HL-60 (cell line): ENCODE measurements at regions not wholly inside any gene's neighbourhood (a gene's known extent, or its start where the extent isn't known, plus 50 kb on each side); places are given as distances from the start of the nearest gene placed in this dataset.

Source experiments
- DNase-seq, 2 experiments: peaks; one replicate each; pipeline ENCODE4 v3.0.0-alpha.2; 2010 to 2020; ENCODE audit warnings: low read depth in 1 of 2, low spot score in 1 of 2
- H3K27ac ChIP-seq: fragments of 250-450 bp; sonication (Bioruptor Pico); replicated peaks from 2 replicates; pipeline ENCODE4 v1.5.1; 2020; ENCODE audit warnings: mild to moderate bottlenecking, moderate library complexity
- H3K27me3 ChIP-seq: fragments of 250-450 bp; sonication (Bioruptor Pico); 2 replicates; pipeline ENCODE4 v1.5.1; 2021; ENCODE audit warnings: mild to moderate bottlenecking, moderate library complexity; ENCODE audit not compliant: insufficient read depth, poor library complexity, severe bottlenecking
- H3K4me3 ChIP-seq: replicated peaks from 2 replicates; pipeline ENCODE4 v1.5.1; 2011; ENCODE audit warnings: mild to moderate bottlenecking, control low read depth, low read length; ENCODE audit not compliant: insufficient read depth
- GABPA ChIP-seq: IDR thresholded peaks from 2 replicates; pipeline ENCODE4 v1.6.1; 2012; ENCODE audit warnings: low read depth
- POLR2AphosphoS5 ChIP-seq: IDR thresholded peaks from 2 replicates; pipeline ENCODE4 v1.6.1; 2012; ENCODE audit warnings: low read depth
- SPI1 ChIP-seq: IDR thresholded peaks from 2 replicates; pipeline ENCODE4 v1.6.1; 2012; ENCODE audit warnings: low read depth, mild to moderate bottlenecking, borderline replicate concordance
- TF ChIP-seq, protein P1 (sequence below): IDR thresholded peaks from 2 replicates; pipeline ENCODE4 v1.6.1; 2012; ENCODE audit warnings: low read depth; ENCODE audit not compliant: insufficient replicate concordance
- TF ChIP-seq, protein P2 (sequence below): IDR thresholded peaks from one replicate; pipeline ENCODE4 v1.5.1; 2011; ENCODE audit warnings: low read length, control low read depth, inconsistent platforms; ENCODE audit not compliant: insufficient read depth

DNA sequence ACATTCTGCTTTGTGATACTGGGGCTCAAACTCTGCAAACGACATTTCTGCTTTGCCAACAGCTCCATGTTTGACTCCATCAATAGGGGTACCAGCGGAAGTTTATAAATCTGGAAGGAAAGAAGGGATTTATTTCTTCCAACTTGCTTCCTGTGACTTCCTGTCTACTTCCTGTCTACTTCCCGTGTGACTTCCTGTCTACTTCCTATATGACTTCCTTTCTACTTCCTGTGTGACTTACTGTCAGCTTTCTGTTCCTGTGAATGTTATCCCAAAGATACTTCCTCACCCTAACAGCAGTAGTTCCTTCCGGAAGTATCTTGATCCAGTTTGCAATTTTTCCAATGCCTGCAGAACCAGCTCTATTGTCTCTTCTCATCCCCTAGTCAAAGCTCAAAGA lies 52.0 kb upstream of the MBOAT2 start:
- TF ChIP-seq GABPA = no peak
- TF ChIP-seq SPI1 = no peak
- TF ChIP-seq, protein P1, sequence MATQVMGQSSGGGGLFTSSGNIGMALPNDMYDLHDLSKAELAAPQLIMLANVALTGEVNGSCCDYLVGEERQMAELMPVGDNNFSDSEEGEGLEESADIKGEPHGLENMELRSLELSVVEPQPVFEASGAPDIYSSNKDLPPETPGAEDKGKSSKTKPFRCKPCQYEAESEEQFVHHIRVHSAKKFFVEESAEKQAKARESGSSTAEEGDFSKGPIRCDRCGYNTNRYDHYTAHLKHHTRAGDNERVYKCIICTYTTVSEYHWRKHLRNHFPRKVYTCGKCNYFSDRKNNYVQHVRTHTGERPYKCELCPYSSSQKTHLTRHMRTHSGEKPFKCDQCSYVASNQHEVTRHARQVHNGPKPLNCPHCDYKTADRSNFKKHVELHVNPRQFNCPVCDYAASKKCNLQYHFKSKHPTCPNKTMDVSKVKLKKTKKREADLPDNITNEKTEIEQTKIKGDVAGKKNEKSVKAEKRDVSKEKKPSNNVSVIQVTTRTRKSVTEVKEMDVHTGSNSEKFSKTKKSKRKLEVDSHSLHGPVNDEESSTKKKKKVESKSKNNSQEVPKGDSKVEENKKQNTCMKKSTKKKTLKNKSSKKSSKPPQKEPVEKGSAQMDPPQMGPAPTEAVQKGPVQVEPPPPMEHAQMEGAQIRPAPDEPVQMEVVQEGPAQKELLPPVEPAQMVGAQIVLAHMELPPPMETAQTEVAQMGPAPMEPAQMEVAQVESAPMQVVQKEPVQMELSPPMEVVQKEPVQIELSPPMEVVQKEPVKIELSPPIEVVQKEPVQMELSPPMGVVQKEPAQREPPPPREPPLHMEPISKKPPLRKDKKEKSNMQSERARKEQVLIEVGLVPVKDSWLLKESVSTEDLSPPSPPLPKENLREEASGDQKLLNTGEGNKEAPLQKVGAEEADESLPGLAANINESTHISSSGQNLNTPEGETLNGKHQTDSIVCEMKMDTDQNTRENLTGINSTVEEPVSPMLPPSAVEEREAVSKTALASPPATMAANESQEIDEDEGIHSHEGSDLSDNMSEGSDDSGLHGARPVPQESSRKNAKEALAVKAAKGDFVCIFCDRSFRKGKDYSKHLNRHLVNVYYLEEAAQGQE = no peak
- TF ChIP-seq POLR2AphosphoS5 = no peak
- TF ChIP-seq, protein P2, sequence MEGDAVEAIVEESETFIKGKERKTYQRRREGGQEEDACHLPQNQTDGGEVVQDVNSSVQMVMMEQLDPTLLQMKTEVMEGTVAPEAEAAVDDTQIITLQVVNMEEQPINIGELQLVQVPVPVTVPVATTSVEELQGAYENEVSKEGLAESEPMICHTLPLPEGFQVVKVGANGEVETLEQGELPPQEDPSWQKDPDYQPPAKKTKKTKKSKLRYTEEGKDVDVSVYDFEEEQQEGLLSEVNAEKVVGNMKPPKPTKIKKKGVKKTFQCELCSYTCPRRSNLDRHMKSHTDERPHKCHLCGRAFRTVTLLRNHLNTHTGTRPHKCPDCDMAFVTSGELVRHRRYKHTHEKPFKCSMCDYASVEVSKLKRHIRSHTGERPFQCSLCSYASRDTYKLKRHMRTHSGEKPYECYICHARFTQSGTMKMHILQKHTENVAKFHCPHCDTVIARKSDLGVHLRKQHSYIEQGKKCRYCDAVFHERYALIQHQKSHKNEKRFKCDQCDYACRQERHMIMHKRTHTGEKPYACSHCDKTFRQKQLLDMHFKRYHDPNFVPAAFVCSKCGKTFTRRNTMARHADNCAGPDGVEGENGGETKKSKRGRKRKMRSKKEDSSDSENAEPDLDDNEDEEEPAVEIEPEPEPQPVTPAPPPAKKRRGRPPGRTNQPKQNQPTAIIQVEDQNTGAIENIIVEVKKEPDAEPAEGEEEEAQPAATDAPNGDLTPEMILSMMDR = no peak
- H3K27me3 ChIP-seq = no peaks in the 10 kb centered on the region
- DNase-seq = no peak
- no peak overlapping the region for H3K27ac ChIP-seq
- H3K4me3 ChIP-seq = no peak overlapping the region

DNA sequence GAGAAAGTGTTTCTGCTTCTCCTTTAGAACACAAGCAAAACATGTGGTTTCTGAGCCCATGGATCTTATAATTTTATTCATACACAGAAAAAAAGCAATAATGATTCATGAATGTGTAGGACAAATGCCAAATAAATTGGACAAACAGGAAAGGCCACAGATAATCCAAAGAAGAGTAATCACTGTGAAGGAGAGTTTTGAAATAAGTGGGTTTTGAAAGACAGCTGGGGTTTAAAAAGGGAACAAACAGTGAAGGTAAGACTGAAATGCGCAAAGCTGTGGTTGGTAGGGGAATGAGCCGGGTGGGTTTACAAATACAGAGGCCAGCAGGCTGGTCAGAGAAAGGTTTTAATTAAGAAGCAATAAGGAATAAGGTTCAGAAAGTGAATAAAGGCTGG lies 50.0 kb upstream of the MBOAT2 start:
- DNase-seq = no peak
- Histone ChIP-seq H3K27ac (no peak overlapping the region), H3K4me3 (no peak overlapping the region), H3K27me3 (no peaks in the 10 kb centered on the region)
- TF ChIP-seq, protein P2 = no peak
- no peak for TF ChIP-seq POLR2AphosphoS5
- TF ChIP-seq GABPA = no peak
- TF ChIP-seq, protein P1 = no peak
- no peak for TF ChIP-seq SPI1
